ENCODE measurements at regions not wholly inside any gene's neighbourhood (a gene's known extent, or its start where the extent isn't known, plus 50 kb on each side); places are given as distances from the start of the nearest gene placed in this dataset.

GRCh38 chr16:64317601-64318000 lies 804.3 kb downstream of the CDH11 start:
- Histone ChIP-seq H2BK20ac (ENCODE audit: low read depth, low read length, poor library complexity, severe bottlenecking) (no peak overlapping the region), H4K20me1 (ENCODE audit: control insufficient read depth, insufficient read depth, insufficient read length) (no peaks in the 10 kb centered on the region), H3T11ph (ENCODE audit: low read length) (no peak overlapping the region), H3K9me3 (ENCODE audit: control insufficient read depth, low read depth, low read length) (no peaks in the 10 kb centered on the region), H3K23me2 (ENCODE audit: insufficient read length, low read depth, low read length, poor library complexity, severe bottlenecking) (no peaks in the 10 kb centered on the region), H2BK5ac (ENCODE audit: insufficient read length, low read length) (no peak overlapping the region), H3K56ac (ENCODE audit: insufficient read length, low read depth, low read length) (no peak overlapping the region), H3K79me2 (ENCODE audit: insufficient read depth, low read length) (no peaks in the 10 kb centered on the region), H3K4me1 (ENCODE audit: insufficient read depth, low read length) (no peaks in the 10 kb centered on the region), H3K14ac (ENCODE audit: insufficient read depth, low read length) (no peak overlapping the region), H3K4me2 (ENCODE audit: insufficient read depth, insufficient read length, low read length) (no peak overlapping the region), H3K27me3 (ENCODE audit: insufficient read depth, low read length) (no peaks in the 10 kb centered on the region), H3K4ac (ENCODE audit: low read depth, low read length) (no peak overlapping the region), H3K79me1 (ENCODE audit: insufficient read depth, low read depth, low read length, poor library complexity, severe bottlenecking) (no peaks in the 10 kb centered on the region), H4K91ac (ENCODE audit: insufficient read length, low read depth, low read length) (no peak overlapping the region), H3K18ac (ENCODE audit: insufficient read length, low read depth, low read length) (no peak overlapping the region), H3K23ac (ENCODE audit: insufficient read length, low read depth, low read length) (no peak overlapping the region), H2AK5ac (ENCODE audit: insufficient read length, low read length) (no peak overlapping the region), H2AFZ (ENCODE audit: low read length) (no peak overlapping the region), H4K5ac (ENCODE audit: insufficient read length, low read depth, low read length) (no peak overlapping the region), H4K8ac (replicated peaks; ENCODE audit: insufficient read length, low read depth, low read length) (no peak overlapping the region), H2BK15ac (ENCODE audit: low read depth, low read length) (no peak overlapping the region), H2BK12ac (ENCODE audit: insufficient read length, low read depth, low read length) (no peak overlapping the region), H3K9ac (ENCODE audit: extremely low read depth, insufficient read length, low read length) (no peak overlapping the region), H3K27ac (ENCODE audit: insufficient read length, low read depth, low read length) (no peak overlapping the region), H2BK120ac (ENCODE audit: low read depth, low read length, poor library complexity, severe bottlenecking) (no peak overlapping the region)
- H3K27ac Mint-ChIP-seq, result no peak overlapping the region
- no peak for TF ChIP-seq CTCF (conservative IDR thresholded peaks at IDR 0.05)
- DNase-seq, result no peak
- no peaks in the 10 kb centered on the region for H3K36me3 Mint-ChIP-seq (ENCODE audit: insufficient read depth in 1 of 3, low read depth in 3 of 3)
- H3K4me3 Mint-ChIP-seq, result no peak overlapping the region
- H3K4me1 Mint-ChIP-seq, result no peaks in the 10 kb centered on the region
- no peaks in the 10 kb centered on the region; a peak in 1 of 5 replicates for H3K9me3 Mint-ChIP-seq
- H3K27me3 Mint-ChIP-seq (ENCODE audit: low read depth), result no peaks in the 10 kb centered on the region
- no CpG with 5 or more reads among the region's 1 CpG for WGBS (ENCODE audit: extremely low coverage, insufficient read length, low lambda C conversion rate)

Measured in H9 (cell line).